GM21786 (cell line): ENCODE measurements at regions not wholly inside any gene's neighbourhood (a gene's known extent, or its start where the extent isn't known, plus 50 kb on each side); places are given as distances from the start of the nearest gene placed in this dataset.

ENCODE experiments used
- ATAC-seq: cut with Tn5 transposase; IDR thresholded peaks from one replicate; pipeline ENCODE4 v1.9.1; 2021; ENCODE audit not compliant: unreplicated experiment

GRCh38 chr10:108411206-108411605, 1246.7 kb upstream of the SORCS1 start:
- ATAC-seq, result no peak

DNA sequence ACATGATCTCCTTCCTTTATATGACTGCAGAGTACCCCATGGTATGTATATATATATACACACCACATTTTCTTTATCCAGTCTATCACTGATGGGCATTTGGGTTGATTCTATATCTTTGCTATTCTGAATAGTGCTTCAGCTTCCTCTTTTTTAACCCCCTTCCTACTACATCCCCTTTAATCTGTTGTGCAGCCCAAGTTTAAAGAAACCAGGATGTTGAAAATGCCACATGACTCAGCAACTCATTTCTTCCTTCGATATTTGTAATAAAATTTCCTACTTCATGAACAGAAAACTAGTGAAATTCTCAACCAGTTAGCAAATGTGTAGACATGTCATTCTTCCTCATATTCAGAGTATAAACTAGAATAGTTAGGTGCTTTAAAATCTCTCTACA, 1245.7 kb upstream of the SORCS1 start:
- ATAC-seq, result no peak

- ATAC-seq, result no peak
Measured at GRCh38 chr10:108409306-108409705, 1244.8 kb upstream of the SORCS1 start.

DNA sequence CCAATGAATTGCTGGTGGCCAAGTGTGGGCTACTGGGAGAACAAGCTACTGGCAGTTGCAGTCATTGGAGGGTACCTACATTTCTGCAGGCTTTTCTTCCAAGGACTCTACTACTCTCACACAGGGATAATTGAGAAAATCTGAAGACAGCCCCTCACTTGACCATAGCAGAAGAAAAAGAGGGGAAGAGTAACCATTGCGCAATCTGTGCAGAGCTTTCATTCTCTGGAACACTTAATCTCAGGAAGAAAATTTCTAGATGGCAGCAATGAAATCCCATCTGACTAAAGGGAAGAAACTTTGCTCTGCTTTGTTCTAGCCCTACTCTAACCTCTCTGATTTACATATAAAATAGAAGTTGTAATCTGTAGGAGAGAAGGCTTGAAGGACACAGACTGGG, 1239.6 kb upstream of the SORCS1 start:
- no peak for ATAC-seq

DNA sequence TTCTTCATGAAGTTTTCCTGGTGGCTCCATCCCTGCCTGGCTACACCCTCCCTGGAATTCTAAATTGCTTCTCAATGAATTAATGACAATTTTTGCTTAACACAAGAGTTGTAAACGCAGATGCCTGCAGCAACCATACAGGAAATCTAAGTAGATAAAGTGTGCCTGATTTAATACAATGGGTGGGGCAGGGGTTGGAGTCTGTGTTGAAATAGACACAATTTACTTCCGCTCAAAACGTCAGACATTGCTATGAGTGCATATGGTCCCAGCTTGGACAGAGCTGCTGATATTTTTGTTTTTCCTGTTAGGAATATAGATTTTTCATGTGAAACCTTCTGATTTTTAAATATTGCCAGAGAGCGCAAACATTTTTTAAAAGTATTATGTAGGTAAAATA, 1235.0 kb upstream of the SORCS1 start:
- no peak for ATAC-seq

- ATAC-seq, result no peak
Measured at GRCh38 chr10:108393089-108393488, 1228.6 kb upstream of the SORCS1 start.

DNA sequence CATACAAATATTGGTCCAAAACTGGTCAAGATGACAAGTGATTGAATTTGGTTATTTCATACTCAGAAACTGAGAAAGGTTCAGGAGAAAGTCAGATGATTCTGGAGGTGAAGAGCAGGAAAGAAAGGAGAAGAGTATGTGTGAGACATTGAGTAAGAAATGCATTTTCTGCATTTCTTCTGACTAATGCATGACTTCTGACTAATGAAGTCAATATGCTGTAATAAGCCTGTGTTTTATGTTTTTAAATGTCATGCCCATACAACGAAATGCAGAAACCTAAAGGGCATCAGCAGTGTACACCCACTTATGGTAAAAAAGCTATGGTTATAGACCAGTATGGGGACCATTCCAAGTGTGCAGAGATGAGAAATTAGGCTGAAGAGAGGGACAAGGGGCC, 1227.8 kb upstream of the SORCS1 start:
- ATAC-seq, result no peak

GRCh38 chr10:108388706-108389105, 1224.2 kb upstream of the SORCS1 start:
- no peak for ATAC-seq

DNA sequence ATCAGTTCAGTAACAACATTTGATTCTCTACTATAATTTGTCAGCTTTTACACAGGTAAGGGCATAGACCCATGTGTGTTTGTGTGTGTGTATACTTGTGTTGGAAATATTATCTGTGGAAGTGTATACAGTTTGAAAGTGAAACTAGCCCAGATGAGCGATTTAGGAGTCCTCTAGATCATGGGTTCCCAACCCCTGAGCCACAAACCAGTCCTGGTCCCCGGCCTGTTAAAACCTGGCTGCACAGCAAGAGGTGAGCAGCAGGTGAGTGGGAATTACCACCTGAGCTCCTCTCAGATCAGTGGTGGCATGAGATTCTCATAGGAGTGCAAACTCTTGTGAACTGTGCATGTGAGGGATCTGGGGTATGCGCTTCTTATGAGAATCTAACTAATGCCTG, 1221.5 kb upstream of the SORCS1 start:
- ATAC-seq, result no peak

GRCh38 chr10:108384378-108384777, 1219.9 kb upstream of the SORCS1 start:
- ATAC-seq, result no peak

DNA sequence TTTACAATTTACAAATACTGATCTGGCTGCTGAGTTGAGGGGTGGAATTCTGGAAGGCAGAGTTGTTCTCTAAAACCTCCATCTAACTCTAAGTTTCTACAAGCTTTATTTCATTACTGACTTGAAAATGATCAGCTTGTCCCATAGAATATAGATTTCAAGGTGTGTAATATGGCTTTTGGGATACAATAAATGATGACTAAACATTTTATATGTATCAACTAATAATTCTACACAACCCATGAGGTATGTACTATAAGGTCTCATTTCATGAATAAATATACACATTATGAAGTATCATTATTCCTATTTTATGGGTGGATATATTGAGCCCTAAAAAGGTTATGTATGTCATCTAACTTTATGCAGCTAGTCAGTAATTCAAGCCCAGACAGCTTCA, 1214.3 kb upstream of the SORCS1 start:
- ATAC-seq, result no peak

- no peak for ATAC-seq
Measured at GRCh38 chr10:108375691-108376090, 1211.2 kb upstream of the SORCS1 start.

DNA sequence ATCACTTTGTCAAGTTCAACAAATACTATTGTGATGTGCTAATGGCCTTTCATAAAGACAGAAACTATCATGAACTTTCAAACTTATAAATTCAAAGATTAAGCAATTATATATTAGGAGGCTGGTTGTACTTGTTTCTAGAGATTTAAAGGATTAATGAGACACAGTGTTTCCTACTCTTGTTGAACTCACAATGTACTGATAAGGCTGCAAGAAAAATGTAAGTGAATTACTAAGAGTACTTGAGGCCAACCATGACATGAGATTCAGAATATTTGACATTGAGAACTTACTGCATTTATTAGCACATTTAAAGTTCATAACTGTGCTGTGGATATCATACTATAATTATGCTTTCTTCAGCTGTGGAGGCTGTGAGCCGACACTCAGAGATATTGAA, 1210.5 kb upstream of the SORCS1 start:
- ATAC-seq, result no peak

DNA sequence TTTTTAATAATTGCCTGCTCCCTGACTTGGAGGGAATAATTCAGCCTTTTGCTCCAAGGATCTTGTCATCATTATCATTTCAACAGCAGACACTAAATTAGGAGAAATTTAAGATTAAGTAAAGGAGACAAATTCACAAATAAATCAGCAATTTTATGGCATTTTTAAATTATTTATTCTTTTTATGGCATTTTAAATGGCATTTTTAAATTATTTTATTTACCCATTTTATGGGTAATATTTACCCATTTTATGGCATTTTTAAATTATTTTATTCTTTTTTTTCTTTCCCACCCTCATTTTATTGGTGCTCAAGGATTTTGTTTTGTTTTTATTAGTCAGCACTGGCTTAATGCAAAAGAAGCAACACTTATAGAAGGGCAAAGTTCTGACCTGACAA, 1201.0 kb upstream of the SORCS1 start:
- no peak for ATAC-seq

DNA sequence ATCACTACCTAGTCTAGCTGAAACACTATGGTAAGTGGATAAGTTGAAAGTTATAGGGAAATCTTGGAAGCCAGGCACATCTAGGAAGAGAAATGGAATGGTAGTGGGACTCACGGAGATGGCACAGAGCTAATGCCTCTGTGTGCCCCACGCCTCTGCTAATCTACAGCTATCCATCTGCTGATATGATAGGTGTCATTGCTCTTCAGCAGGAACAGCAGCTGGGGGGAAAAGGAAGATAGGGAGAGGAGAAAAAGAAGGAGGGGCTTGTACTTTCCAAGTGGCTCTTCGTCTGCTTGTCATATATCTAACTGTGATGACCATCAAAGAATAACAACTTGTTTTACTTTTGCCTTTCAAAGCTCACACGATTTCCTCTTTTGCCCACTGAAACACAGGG, 1199.1 kb upstream of the SORCS1 start:
- ATAC-seq, result no peak

GRCh38 chr10:108362961-108363360, 1198.5 kb upstream of the SORCS1 start:
- ATAC-seq, result no peak

DNA sequence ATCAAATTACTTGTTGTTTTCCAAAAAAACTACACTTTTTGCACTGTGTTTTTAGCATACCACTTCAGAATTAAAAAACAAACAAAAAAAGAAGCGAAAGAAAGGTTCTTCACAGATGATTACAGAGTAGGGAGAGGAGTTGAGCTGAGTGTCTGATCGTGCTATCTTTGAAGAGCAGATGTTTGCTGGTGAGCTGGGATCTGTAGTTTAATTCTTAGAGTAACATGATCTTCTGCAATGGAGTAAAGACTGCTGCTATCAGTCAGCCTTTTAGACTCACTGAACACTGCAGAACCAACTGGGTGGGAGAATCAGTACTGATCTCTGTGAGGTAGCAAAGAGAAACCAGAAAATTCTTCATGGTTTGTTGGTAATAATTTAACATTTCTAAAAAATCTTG, 1197.8 kb upstream of the SORCS1 start:
- no peak for ATAC-seq

GRCh38 chr10:108360187-108360586, 1195.7 kb upstream of the SORCS1 start:
- no peak for ATAC-seq

- ATAC-seq, result peak; percentile 67
Measured at GRCh38 chr10:108358912-108359311, 1194.4 kb upstream of the SORCS1 start.

DNA sequence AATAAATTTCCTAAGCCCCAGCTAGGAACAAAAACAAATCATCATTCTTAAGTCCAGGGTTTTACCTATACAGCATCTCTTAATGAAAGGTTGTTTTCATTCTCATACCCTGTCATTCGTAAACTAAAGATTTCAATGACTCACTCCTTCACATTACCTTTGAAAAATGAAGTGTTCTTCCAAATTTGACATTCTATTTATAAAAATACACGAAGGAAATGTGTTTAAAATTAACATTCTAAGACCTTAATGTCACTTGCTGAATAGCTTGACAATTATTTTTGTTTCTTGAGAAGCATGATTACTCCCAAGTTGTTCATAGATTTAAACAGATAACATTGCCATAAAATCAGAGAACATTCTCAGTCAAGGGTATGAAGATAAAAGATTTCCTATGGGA, 1188.3 kb upstream of the SORCS1 start:
- no peak for ATAC-seq

DNA sequence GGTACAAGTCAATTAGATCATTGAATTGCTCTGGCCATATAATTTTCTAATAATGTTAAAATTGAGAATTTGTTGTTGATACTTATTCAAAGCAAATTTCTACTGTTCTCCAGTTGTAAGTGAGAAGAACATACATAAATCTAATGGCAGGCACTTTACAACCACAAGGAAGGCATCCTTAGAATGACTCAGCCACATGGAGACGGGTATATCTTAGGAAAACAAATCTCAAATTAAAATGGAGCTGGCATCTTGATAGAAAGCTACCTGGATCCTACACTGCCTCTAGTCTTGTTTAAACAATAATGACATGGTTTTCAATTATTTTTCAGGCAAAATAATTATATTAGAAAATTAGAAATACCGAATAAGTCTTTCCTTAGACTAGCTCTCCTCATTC, 1183.7 kb upstream of the SORCS1 start:
- no peak for ATAC-seq

DNA sequence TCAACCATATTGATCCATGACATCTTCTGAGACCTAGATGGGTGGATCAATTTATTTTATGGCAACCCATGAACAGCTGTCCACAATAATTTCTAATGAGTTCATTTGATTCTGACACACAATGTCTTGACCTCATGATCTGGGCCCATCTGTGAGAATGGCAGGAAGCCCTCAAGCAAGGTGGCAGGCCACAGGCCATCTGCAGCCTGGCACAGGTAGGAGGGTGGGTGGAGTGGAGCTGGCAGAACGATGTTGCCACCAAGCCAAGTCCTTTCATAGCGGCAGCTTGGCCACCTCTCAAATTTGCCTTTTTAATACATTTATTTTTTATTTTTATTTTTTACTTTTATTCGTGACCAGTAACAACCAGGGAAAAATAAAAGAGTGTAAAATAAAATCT, 1181.6 kb upstream of the SORCS1 start:
- no peak for ATAC-seq

GRCh38 chr10:108338146-108338545, 1173.6 kb upstream of the SORCS1 start:
- no peak for ATAC-seq

- ATAC-seq, result no peak
Measured at GRCh38 chr10:108336836-108337235, 1172.3 kb upstream of the SORCS1 start.
